Neural cell (in vitro differentiated cells): ENCODE measurements at regions not wholly inside any gene's neighbourhood (a gene's known extent, or its start where the extent isn't known, plus 50 kb on each side); places are given as distances from the start of the nearest gene placed in this dataset.

Experiments used
- EZH2 ChIP-seq: fragments of 200-600, 300-800 bp; shearing (Covaris generic), sonication (generic); IDR thresholded peaks from 2 replicates; pipeline ENCODE4 v1.6.1; 2014; ENCODE audit warnings: antibody characterized with exemption, low read length, borderline replicate concordance, mild to moderate bottlenecking; ENCODE audit not compliant: insufficient read depth, poor library complexity, severe bottlenecking
- POLR2AphosphoS5 ChIP-seq: IDR thresholded peaks from 2 replicates; pipeline ENCODE4 v1.6.1; 2012
- SMC3 ChIP-seq: fragments of 450-650 bp; conservative IDR thresholded peaks from 2 replicates; pipeline ENCODE4 v1.6.1; 2014; ENCODE audit warnings: antibody characterized with exemption, mild to moderate bottlenecking, moderate library complexity; ENCODE audit not compliant: poor library complexity
- TAF1 ChIP-seq: IDR thresholded peaks from 2 replicates; pipeline ENCODE4 v1.6.1; 2012; ENCODE audit warnings: low read depth

- TF ChIP-seq EZH2: no peak
- no peak for TF ChIP-seq TAF1
- TF ChIP-seq POLR2AphosphoS5: no peak
- no peak for TF ChIP-seq SMC3
These were observed 184.9 kb upstream of the CST7 start for GRCh38 chr20:24764027-24764793.
